GM21447 (cell line): ENCODE measurements at regions not wholly inside any gene's neighbourhood (a gene's known extent, or its start where the extent isn't known, plus 50 kb on each side); places are given as distances from the start of the nearest gene placed in this dataset.
"Not testable (repeated sequence)": the region's sequence is repeated elsewhere in the genome, so short reads cannot be mapped to it uniquely, and the experiment has no call there.

Experiments
- ATAC-seq: cut with Tn5 transposase; IDR thresholded peaks from one replicate; pipeline ENCODE4 v1.9.1; 2021; ENCODE audit not compliant: unreplicated experiment

- no peak for ATAC-seq
Measured at GRCh38 chr17:33932996-33933395, 322.1 kb upstream of the CCL2 start.

- ATAC-seq, result no peak
Measured at GRCh38 chr17:33933576-33933975, 321.5 kb upstream of the CCL2 start.

GRCh38 chr17:33934696-33935095, 320.4 kb upstream of the CCL2 start:
- ATAC-seq, result no peak

GRCh38 chr17:33935822-33936221, 319.3 kb upstream of the CCL2 start:
- ATAC-seq, result no peak

- ATAC-seq, result no peak
Measured at GRCh38 chr17:33936764-33937163, 318.3 kb upstream of the CCL2 start.

GRCh38 chr17:33939959-33940358, 315.1 kb upstream of the CCL2 start:
- ATAC-seq, result no peak

- ATAC-seq, result no peak
Measured at GRCh38 chr17:33940769-33941370, 314.2 kb upstream of the CCL2 start.

GRCh38 chr17:33941744-33942143, 313.3 kb upstream of the CCL2 start:
- no peak for ATAC-seq

- ATAC-seq, result no peak
Measured at GRCh38 chr17:33942414-33942813, 312.7 kb upstream of the CCL2 start.

- ATAC-seq, result no peak
Measured at GRCh38 chr17:33944412-33944811, 310.7 kb upstream of the CCL2 start.

- ATAC-seq, result no peak
Measured at GRCh38 chr17:33944826-33945225, 310.3 kb upstream of the CCL2 start.

- ATAC-seq, result no peak
Measured at GRCh38 chr17:33945646-33946546, 309.2 kb upstream of the CCL2 start.

- ATAC-seq, result no peak
Measured at GRCh38 chr17:33947762-33948161, 307.3 kb upstream of the CCL2 start.

- no peak for ATAC-seq
Measured at GRCh38 chr17:33948309-33948708, 306.8 kb upstream of the CCL2 start.

GRCh38 chr17:33949100-33949499, 306.0 kb upstream of the CCL2 start:
- no peak for ATAC-seq

- ATAC-seq, result no peak
Measured at GRCh38 chr17:33950061-33950460, 305.0 kb upstream of the CCL2 start.

- no peak for ATAC-seq
Measured at GRCh38 chr17:33952425-33952824, 302.7 kb upstream of the CCL2 start.

- ATAC-seq, result no peak
Measured at GRCh38 chr17:33954597-33954996, 300.5 kb upstream of the CCL2 start.

- no peak for ATAC-seq
Measured at GRCh38 chr17:33955461-33955860, 299.6 kb upstream of the CCL2 start.

- ATAC-seq, result not testable (repeated sequence)
Measured at GRCh38 chr17:33959098-33959497, 296.0 kb upstream of the CCL2 start.

- no peak for ATAC-seq
Measured at GRCh38 chr17:33962857-33963655, 292.0 kb upstream of the CCL2 start.
